ENCODE measurements at regions not wholly inside any gene's neighbourhood (a gene's known extent, or its start where the extent isn't known, plus 50 kb on each side); places are given as distances from the start of the nearest gene placed in this dataset.

DNA sequence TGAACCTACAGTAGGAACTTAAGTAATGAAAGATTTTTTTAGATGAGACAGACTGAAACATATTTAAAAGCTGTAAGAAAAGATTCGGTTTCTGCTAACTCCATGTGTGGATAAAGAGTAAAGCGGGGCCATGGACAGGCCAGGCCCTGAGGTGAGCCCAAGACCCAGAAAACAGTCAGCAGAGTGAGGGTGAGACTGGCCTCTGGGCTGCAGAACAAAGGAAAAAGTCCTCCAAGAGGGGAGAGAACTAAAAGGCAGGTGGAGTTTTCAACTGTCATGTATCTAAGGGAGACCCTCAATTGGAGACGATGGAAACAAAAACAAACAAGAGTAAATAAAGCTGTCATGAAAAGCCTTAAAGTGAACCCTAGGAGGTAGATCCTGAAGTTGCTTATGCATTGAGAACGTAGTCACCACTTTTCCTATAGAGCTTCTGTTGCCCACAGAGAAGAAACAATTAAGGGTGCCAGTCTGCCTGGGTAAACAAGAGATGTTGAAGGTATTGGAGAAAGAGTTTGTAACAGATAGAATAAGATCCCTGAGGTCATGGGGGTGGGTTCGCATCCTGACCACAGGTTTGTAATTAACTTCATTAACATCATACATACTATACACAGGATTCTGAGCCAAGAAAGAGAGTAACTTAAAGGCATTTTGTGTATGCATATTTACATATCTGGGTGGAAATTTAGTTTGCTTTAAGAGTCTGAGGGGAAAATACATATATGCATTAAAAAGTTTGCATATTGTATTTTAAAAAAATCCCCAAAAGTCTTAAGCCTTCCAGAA is 268.7 kb upstream of the PDE3A start:
- no peak for TF ChIP-seq EZH2 (IDR thresholded peaks at IDR 0.05; ENCODE audit: borderline replicate concordance, insufficient read depth, low read depth, low read length, poor library complexity, severe bottlenecking)
- TF ChIP-seq, protein P1, sequence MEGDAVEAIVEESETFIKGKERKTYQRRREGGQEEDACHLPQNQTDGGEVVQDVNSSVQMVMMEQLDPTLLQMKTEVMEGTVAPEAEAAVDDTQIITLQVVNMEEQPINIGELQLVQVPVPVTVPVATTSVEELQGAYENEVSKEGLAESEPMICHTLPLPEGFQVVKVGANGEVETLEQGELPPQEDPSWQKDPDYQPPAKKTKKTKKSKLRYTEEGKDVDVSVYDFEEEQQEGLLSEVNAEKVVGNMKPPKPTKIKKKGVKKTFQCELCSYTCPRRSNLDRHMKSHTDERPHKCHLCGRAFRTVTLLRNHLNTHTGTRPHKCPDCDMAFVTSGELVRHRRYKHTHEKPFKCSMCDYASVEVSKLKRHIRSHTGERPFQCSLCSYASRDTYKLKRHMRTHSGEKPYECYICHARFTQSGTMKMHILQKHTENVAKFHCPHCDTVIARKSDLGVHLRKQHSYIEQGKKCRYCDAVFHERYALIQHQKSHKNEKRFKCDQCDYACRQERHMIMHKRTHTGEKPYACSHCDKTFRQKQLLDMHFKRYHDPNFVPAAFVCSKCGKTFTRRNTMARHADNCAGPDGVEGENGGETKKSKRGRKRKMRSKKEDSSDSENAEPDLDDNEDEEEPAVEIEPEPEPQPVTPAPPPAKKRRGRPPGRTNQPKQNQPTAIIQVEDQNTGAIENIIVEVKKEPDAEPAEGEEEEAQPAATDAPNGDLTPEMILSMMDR (IDR thresholded peaks at IDR 0.05), result no peak
- CTCF ChIA-PET, result no interaction called here
- no peaks in the 10 kb centered on the region for H3K79me2 ChIP-seq (ENCODE audit: control insufficient read depth, insufficient read depth, low read length)
- H3K27ac Mint-ChIP-seq, result no peak overlapping the region
- no peaks in the 10 kb centered on the region for H4K20me1 ChIP-seq (ENCODE audit: control insufficient read depth, insufficient read depth, low read length, poor library complexity, severe bottlenecking)
- 61% methylated on average over 4 of the region's 5 CpGs for WGBS (ENCODE audit: insufficient coverage)
- no peaks in the 10 kb centered on the region for H3K36me3 ChIP-seq (replicated peaks in 1 of 2; ENCODE audit: control extremely low read depth in 1 of 2, control insufficient read depth in 1 of 2, extremely low read depth in 1 of 2, insufficient read depth in 2 of 2, low read length in 1 of 2)
- no peaks in the 10 kb centered on the region for H3K4me1 ChIP-seq (ENCODE audit: control insufficient read depth in 2 of 2, insufficient read depth in 2 of 2, low read length in 2 of 2)
- H3K27me3 ChIP-seq (replicated peaks in 1 of 4; ENCODE audit: control extremely low read depth in 1 of 4, control insufficient read depth in 3 of 4, insufficient read depth in 4 of 4, low read length in 3 of 4), result no peaks in the 10 kb centered on the region
- no peak overlapping the region for H3K4me2 ChIP-seq (replicated peaks; ENCODE audit: low read depth, low read length, poor library complexity, severe bottlenecking)
- no peaks in the 10 kb centered on the region for H3K9me3 Mint-ChIP-seq (ENCODE audit: insufficient read depth)
- POLR2A ChIA-PET, result no interaction called here
- H3K4me3 ChIP-seq (ENCODE audit: control extremely low read depth in 1 of 5, extremely low read depth in 1 of 5, insufficient read depth in 1 of 5, low read depth in 2 of 5, low read length in 4 of 5), result no peak overlapping the region
- H2AFZ ChIP-seq (ENCODE audit: insufficient read depth, low read depth, low read length, poor library complexity, severe bottlenecking), result no peak overlapping the region
- no peaks in the 10 kb centered on the region for H3K4me1 Mint-ChIP-seq
- H3K9me3 ChIP-seq (ENCODE audit: control extremely low read depth in 1 of 3, control insufficient read depth in 2 of 3, insufficient read depth in 1 of 3, low read length in 2 of 3), result peaks cover 0 to 23% (median 0%) of the 10 kb centered on the region in 3 donors
- no peak overlapping the region for H3K4me3 Mint-ChIP-seq
- no peaks in the 10 kb centered on the region for H3K27me3 Mint-ChIP-seq
- no peak overlapping the region for H3K9ac ChIP-seq (ENCODE audit: low read length)
- DNase-seq (no peak), ATAC-seq (ENCODE audit: low read depth) (no peak)
- intact Hi-C loops (cut with micrococcal nuclease), result no loop called here
- H3K27ac ChIP-seq (ENCODE audit: low read length in 2 of 2), result no peak overlapping the region

DNA sequence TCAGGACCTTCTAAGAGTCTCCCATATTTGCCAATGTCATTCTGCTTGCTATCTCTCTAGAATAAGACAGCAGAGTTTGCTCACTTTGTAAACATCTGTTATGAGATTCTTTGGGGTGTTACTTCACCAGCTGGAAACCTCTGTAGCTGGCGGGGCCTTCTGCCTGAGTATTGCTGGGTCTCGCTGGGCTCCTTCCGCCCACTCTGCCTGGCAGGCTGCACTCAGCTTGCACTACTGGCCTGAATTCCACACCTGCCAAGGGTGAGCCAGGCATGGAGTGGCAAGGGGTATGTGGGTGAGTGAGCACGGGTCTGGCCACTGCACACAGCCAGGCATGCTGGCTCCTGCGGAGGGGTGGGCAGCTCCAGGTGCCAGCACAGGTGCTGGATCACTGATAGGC is 267.3 kb upstream of the PDE3A start:
- Mint-ChIP-seq H3K4me1 (no peaks in the 10 kb centered on the region), H3K9me3 (ENCODE audit: insufficient read depth) (no peaks in the 10 kb centered on the region), H3K4me3 (no peak overlapping the region), H3K27ac (no peak overlapping the region), H3K27me3 (no peaks in the 10 kb centered on the region)
- Histone ChIP-seq H3K36me3 (replicated peaks in 1 of 2; ENCODE audit: control extremely low read depth in 1 of 2, control insufficient read depth in 1 of 2, extremely low read depth in 1 of 2, insufficient read depth in 2 of 2, low read length in 1 of 2) (no peaks in the 10 kb centered on the region), H3K9me3 (ENCODE audit: control extremely low read depth in 1 of 3, control insufficient read depth in 2 of 3, insufficient read depth in 1 of 3, low read length in 2 of 3) (peaks cover 0 to 24% (median 0%) of the 10 kb centered on the region in 3 donors), H3K27ac (ENCODE audit: low read length in 2 of 2) (no peak overlapping the region), H4K20me1 (ENCODE audit: control insufficient read depth, insufficient read depth, low read length, poor library complexity, severe bottlenecking) (no peaks in the 10 kb centered on the region), H3K4me1 (ENCODE audit: control insufficient read depth in 2 of 2, insufficient read depth in 2 of 2, low read length in 2 of 2) (no peaks in the 10 kb centered on the region), H2AFZ (ENCODE audit: insufficient read depth, low read depth, low read length, poor library complexity, severe bottlenecking) (no peak overlapping the region), H3K27me3 (replicated peaks in 1 of 4; ENCODE audit: control extremely low read depth in 1 of 4, control insufficient read depth in 3 of 4, insufficient read depth in 4 of 4, low read length in 3 of 4) (no peaks in the 10 kb centered on the region), H3K9ac (ENCODE audit: low read length) (no peak overlapping the region), H3K79me2 (ENCODE audit: control insufficient read depth, insufficient read depth, low read length) (no peaks in the 10 kb centered on the region), H3K4me3 (ENCODE audit: control extremely low read depth in 1 of 5, extremely low read depth in 1 of 5, insufficient read depth in 1 of 5, low read depth in 2 of 5, low read length in 4 of 5) (no peak overlapping the region), H3K4me2 (replicated peaks; ENCODE audit: low read depth, low read length, poor library complexity, severe bottlenecking) (no peak overlapping the region)
- no peak for TF ChIP-seq EZH2 (IDR thresholded peaks at IDR 0.05; ENCODE audit: borderline replicate concordance, insufficient read depth, low read depth, low read length, poor library complexity, severe bottlenecking)
- TF ChIP-seq, protein P1 (IDR thresholded peaks at IDR 0.05), result no peak
- 88% methylated on average over 5 of the region's 5 CpGs for WGBS (ENCODE audit: insufficient coverage)
- ChIA-PET POLR2A (no interaction called here), CTCF (no interaction called here)
- no peak for ATAC-seq (ENCODE audit: low read depth)
- intact Hi-C loops (cut with micrococcal nuclease), result no loop called here
- DNase-seq, result no peak

Data from B cell (primary cell).